ENCODE measurements at regions not wholly inside any gene's neighbourhood (a gene's known extent, or its start where the extent isn't known, plus 50 kb on each side); places are given as distances from the start of the nearest gene placed in this dataset.
"Not testable (repeated sequence)": the region's sequence is repeated elsewhere in the genome, so short reads cannot be mapped to it uniquely, and the experiment has no call there.

GRCh38 chr4:164536814-164537213, 217.1 kb upstream of the SMIM31 start:
- DNase-seq, result no peak

- no peak for DNase-seq
These were observed 215.8 kb upstream of the SMIM31 start for GRCh38 chr4:164538097-164538496.

- DNase-seq, result no peak
These were observed 212.9 kb upstream of the SMIM31 start for GRCh38 chr4:164540987-164541386.

- DNase-seq, result no peak
These were observed 211.5 kb upstream of the SMIM31 start for GRCh38 chr4:164542431-164542830.

- DNase-seq, result no peak
These were observed 202.8 kb upstream of the SMIM31 start for GRCh38 chr4:164550989-164551712.

GRCh38 chr4:164551713-164552040, 202.3 kb upstream of the SMIM31 start:
- DNase-seq, result no peak

GRCh38 chr4:164571593-164572390, 182.1 kb upstream of the SMIM31 start:
- DNase-seq, result no peak

GRCh38 chr4:164572877-164573279, 181.1 kb upstream of the SMIM31 start:
- DNase-seq, result no peak

GRCh38 chr4:164575861-164576260, 178.1 kb upstream of the SMIM31 start:
- no peak for DNase-seq

GRCh38 chr4:164579270-164579942, 174.5 kb upstream of the SMIM31 start:
- DNase-seq, result no peak

- no peak for DNase-seq
These were observed 162.3 kb upstream of the SMIM31 start for GRCh38 chr4:164591666-164592065.

GRCh38 chr4:164595751-164596150, 158.2 kb upstream of the SMIM31 start:
- no peak for DNase-seq

GRCh38 chr4:164596318-164596878, 157.5 kb upstream of the SMIM31 start:
- DNase-seq, result no peak

GRCh38 chr4:164596927-164597326, 157.0 kb upstream of the SMIM31 start:
- no peak for DNase-seq

GRCh38 chr4:164601653-164602052, 152.3 kb upstream of the SMIM31 start:
- no peak for DNase-seq

- not testable (repeated sequence) for DNase-seq
These were observed 148.1 kb upstream of the SMIM31 start for GRCh38 chr4:164605791-164606190.

- DNase-seq, result no peak
These were observed 147.5 kb upstream of the SMIM31 start for GRCh38 chr4:164606478-164606877.

GRCh38 chr4:164613256-164613655, 140.7 kb upstream of the SMIM31 start:
- DNase-seq, result no peak

- no peak for DNase-seq
These were observed 140.1 kb upstream of the SMIM31 start for GRCh38 chr4:164613792-164614191.

GRCh38 chr4:164614329-164614728, 139.6 kb upstream of the SMIM31 start:
- no peak for DNase-seq

GRCh38 chr4:164614999-164615398, 138.9 kb upstream of the SMIM31 start:
- no peak for DNase-seq

- DNase-seq, result no peak
These were observed 138.0 kb upstream of the SMIM31 start for GRCh38 chr4:164615964-164616363.

GRCh38 chr4:164616961-164617360, 137.0 kb upstream of the SMIM31 start:
- no peak for DNase-seq

GRCh38 chr4:164617426-164617825, 136.5 kb upstream of the SMIM31 start:
- no peak for DNase-seq
